ENCODE measurements at regions not wholly inside any gene's neighbourhood (a gene's known extent, or its start where the extent isn't known, plus 50 kb on each side); places are given as distances from the start of the nearest gene placed in this dataset.

GRCh38 chr1:88317396-88317795 is 366.7 kb upstream of the PKN2 start:
- no peak overlapping the region for H3K4me3 Mint-ChIP-seq
- no peaks in the 10 kb centered on the region for H3K9me3 Mint-ChIP-seq
- H3K36me3 Mint-ChIP-seq (ENCODE audit: low read depth): no peaks in the 10 kb centered on the region
- no peak overlapping the region for H3K27ac Mint-ChIP-seq
- ChIA-PET CTCF (no interaction called here), POLR2A (no interaction called here)
- ATAC-seq (no peak), DNase-seq (no peak)
- H3K27me3 Mint-ChIP-seq: peaks cover 9% of the 10 kb centered on the region
- no peaks in the 10 kb centered on the region for H3K4me1 Mint-ChIP-seq (ENCODE audit: low read depth)
- intact Hi-C loops (cut with micrococcal nuclease): no loop called here
- no peak for TF ChIP-seq CTCF (IDR thresholded peaks at IDR 0.05)

- TF ChIP-seq CTCF (IDR thresholded peaks at IDR 0.05): no peak
- intact Hi-C loops (cut with micrococcal nuclease): no loop called here
- no peaks in the 10 kb centered on the region for H3K4me1 Mint-ChIP-seq (ENCODE audit: low read depth)
- no peak overlapping the region for H3K4me3 Mint-ChIP-seq
- no peak overlapping the region for H3K27ac Mint-ChIP-seq
- ATAC-seq (no peak), DNase-seq (no peak)
- CTCF ChIA-PET: no interaction called here
- H3K27me3 Mint-ChIP-seq: peaks cover 13% of the 10 kb centered on the region
- H3K36me3 Mint-ChIP-seq (ENCODE audit: low read depth): no peaks in the 10 kb centered on the region
- no peaks in the 10 kb centered on the region for H3K9me3 Mint-ChIP-seq
- POLR2A ChIA-PET: no interaction called here
Measured at GRCh38 chr1:88318740-88319139, 365.3 kb upstream of the PKN2 start.

- TF ChIP-seq CTCF (IDR thresholded peaks at IDR 0.05): no peak
- Mint-ChIP-seq H3K27ac (no peak overlapping the region), H3K4me3 (no peak overlapping the region), H3K9me3 (no peaks in the 10 kb centered on the region), H3K4me1 (ENCODE audit: low read depth) (no peaks in the 10 kb centered on the region), H3K27me3 (peaks cover 8% of the 10 kb centered on the region), H3K36me3 (ENCODE audit: low read depth) (no peaks in the 10 kb centered on the region)
- intact Hi-C loops (cut with micrococcal nuclease): no loop called here
- ATAC-seq: no peak
- DNase-seq: no peak
- POLR2A ChIA-PET: no interaction called here
- CTCF ChIA-PET: no interaction called here
Measured at GRCh38 chr1:88320291-88320690, 363.8 kb upstream of the PKN2 start.

GRCh38 chr1:88321706-88322105 is 362.4 kb upstream of the PKN2 start:
- ChIA-PET CTCF (no interaction called here), POLR2A (no interaction called here)
- Mint-ChIP-seq H3K4me1 (ENCODE audit: low read depth) (no peaks in the 10 kb centered on the region), H3K9me3 (no peaks in the 10 kb centered on the region), H3K27ac (no peak overlapping the region), H3K4me3 (no peak overlapping the region), H3K36me3 (ENCODE audit: low read depth) (no peaks in the 10 kb centered on the region), H3K27me3 (peaks cover 7% of the 10 kb centered on the region)
- TF ChIP-seq CTCF (IDR thresholded peaks at IDR 0.05): no peak
- DNase-seq (no peak), ATAC-seq (no peak)
- intact Hi-C loops (cut with micrococcal nuclease): no loop called here

- peaks cover 7% of the 10 kb centered on the region for H3K27me3 Mint-ChIP-seq
- no peak overlapping the region for H3K27ac Mint-ChIP-seq
- no peaks in the 10 kb centered on the region for H3K36me3 Mint-ChIP-seq (ENCODE audit: low read depth)
- intact Hi-C loops (cut with micrococcal nuclease): no loop called here
- DNase-seq (no peak), ATAC-seq (no peak)
- no peaks in the 10 kb centered on the region for H3K4me1 Mint-ChIP-seq (ENCODE audit: low read depth)
- H3K9me3 Mint-ChIP-seq: no peaks in the 10 kb centered on the region
- POLR2A ChIA-PET: interaction anchor here (1.0 kb wide), 1 partner anchor 9 kb away, joined by 3 read pairs; no protein-coding TSS in a partner anchor
- no peak for TF ChIP-seq CTCF (IDR thresholded peaks at IDR 0.05)
- CTCF ChIA-PET: no interaction called here
- H3K4me3 Mint-ChIP-seq: no peak overlapping the region
Measured at GRCh38 chr1:88324899-88325298, 359.2 kb upstream of the PKN2 start.

All from activated CD8-positive, alpha-beta T cell treated with anti-CD3 and anti-CD28 coated beads for 36 hours (primary cell).